KG1 (cell line): ENCODE measurements at regions not wholly inside any gene's neighbourhood (a gene's known extent, or its start where the extent isn't known, plus 50 kb on each side); places are given as distances from the start of the nearest gene placed in this dataset.

ENCODE experiments used
- DNase-seq: peaks from one replicate; lab custom pipeline; 2025; lab: John Stamatoyannopoulos, UW

DNA sequence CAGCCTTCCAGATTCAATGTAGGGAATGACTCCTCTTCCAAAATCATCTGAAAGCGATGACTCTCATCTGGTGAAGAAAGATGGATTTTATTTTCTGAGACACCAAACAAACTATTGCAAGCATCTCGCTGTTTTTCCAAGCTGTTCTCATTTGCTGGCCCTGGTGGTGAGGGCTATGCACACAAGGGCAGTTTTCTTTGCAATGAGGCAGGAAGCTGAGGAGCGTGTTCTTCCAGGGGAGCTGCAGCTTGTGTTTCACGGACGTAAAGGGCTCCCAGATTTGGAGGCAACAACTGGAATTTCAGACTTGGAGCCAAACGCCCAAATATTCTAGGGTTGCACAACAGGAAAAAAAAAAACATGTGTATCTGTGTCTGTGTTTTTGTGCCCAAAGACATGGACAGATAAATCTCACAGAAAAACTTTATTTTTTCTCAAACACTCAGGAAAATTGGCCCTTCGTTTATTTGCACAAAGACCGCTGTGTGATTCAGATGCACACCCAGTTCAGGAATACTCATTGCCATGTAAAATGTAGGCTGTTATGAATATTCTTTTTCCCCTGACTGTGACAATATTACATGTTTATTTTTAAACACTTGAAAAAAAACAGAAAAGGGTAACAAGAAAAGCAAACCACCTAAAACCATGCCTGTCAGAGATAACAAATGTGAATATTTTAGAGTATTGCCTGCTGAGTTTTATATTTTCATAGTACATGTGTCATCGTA lies 151.3 kb downstream of the GAS1 start:
- DNase-seq = no peak

DNA sequence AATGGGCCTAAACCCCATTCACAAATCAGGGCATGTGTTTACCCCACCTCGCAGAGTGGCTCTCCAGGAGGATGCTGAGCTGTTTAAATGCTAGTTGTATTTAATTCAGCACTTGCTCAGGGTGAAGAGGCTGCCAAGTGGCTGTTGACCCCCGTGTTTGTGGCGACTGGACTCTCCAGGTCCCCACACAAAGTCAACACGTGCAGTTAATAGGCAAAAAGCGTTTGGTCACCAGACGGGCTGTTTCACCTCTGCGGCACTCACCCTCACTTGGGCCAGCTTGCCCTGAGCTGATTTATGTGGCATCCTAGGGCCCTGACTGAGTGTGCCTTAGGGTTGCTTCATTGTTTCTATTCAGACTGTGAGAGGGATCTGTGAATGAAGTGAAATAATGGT lies 152.3 kb downstream of the GAS1 start:
- DNase-seq = no peak

DNA sequence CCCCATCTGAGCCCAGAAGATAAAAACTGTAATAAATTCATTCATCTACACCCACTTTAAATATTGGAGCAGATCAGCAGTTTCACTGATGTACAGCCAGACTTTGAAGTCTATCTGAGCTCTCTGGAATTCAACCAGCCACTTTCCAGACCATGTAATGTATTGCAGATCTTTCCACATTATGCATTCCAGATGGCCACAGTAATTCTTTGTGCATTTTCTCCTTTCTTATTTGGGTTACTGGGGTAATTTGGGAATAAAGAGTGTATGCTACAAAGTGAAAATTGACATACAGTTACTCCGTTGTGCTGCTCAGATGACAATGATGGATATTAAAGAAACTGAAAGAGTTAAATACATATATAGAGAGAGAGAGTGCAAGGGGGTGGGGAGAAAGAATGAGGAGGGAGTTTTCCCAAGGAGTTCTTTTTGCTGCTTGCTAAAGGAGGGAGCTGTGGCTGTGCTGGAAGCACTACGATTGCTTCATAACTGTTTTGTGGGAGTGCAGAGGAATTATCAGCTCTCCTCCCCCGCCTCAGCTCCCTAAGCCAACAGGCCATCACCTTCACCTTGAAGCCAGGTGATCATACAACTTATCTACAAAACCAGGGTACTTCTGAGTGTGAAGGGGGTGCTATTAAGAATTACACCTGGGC lies 152.8 kb downstream of the GAS1 start:
- DNase-seq = no peak

DNA sequence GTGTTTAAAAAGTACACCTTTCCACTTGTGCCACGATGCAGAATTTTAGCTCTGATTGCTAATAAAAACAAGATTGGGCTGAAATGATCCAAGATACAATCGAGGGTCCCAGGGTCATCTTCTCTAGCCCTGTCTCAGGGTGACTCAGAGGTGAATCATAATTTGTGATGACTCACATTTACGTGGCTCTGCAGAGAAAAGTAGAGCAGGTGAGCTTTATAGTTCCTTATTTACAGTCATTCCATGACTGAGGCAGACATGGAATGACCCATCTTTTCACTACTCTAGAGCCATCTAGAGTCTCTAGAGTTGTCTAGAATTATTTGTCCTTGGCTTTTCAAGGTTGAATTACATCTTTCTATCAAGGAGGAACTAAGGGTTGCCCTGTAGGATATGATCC lies 155.2 kb downstream of the GAS1 start:
- DNase-seq = no peak

DNA sequence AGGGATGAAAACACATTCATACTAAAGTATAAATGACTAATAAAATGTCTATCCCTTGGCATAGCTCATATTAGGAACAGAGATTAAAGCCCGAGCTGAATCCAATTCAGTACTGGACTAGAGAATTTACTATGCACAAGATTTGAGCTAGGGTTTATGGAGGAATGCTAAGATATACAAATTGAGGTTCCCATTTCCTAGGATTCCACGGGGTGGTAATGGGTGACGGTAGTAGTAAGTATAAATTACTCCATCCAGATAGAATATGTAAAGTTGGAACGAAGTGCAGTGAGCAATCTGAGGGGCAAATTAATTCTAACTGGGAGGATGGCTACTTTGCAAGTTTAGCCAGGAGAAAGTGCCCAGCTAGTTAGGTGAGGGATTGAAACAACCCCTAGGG lies 156.5 kb downstream of the GAS1 start:
- DNase-seq = no peak

DNA sequence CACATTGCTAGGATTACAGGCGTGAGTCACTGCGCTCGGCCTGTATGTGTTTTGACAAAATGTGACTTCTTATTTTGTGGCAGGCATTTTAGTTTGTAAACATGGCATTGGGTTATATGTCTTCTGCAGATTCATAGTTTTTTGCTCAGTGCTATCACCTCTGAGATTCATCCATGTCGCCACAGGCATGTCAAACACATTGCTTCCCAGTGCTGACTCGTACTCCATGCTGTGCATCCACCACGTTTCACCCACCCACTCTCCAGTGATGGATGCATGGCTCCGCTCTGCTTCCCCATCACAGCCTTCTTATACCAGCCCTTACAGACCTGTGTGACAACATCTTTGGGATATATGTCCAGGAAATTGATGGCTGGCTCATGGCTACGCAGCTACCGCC lies 158.8 kb downstream of the GAS1 start:
- no peak for DNase-seq

GRCh38 chr9:86783884-86784283 lies 163.4 kb downstream of the GAS1 start:
- no peak for DNase-seq

DNA sequence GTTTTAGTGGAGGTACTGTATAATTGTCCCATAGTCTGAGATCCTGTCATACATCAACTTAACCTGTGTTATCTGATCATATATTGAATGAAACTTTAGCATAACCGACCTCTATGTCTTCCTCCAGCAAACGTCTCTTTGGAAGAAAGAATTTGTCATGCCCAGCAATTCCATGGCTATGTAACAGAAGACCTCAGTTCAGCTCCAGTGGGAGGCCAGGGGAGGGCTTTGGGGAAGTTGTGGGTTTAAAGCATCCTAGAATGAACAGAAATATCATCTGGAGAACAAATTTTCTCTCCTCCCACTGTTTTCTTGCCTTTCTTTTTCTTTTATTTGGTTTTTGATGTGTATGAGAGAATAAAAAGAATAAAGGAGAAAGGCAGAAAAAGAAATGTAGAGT lies 164.5 kb downstream of the GAS1 start:
- DNase-seq = no peak

GRCh38 chr9:86778761-86779160 lies 168.5 kb downstream of the GAS1 start:
- DNase-seq = no peak

- no peak for DNase-seq
Observed at GRCh38 chr9:86775718-86776117, 171.6 kb downstream of the GAS1 start.

GRCh38 chr9:86774116-86774515 lies 173.2 kb downstream of the GAS1 start:
- no peak for DNase-seq

GRCh38 chr9:86773422-86773945 lies 173.8 kb downstream of the GAS1 start:
- no peak for DNase-seq

DNA sequence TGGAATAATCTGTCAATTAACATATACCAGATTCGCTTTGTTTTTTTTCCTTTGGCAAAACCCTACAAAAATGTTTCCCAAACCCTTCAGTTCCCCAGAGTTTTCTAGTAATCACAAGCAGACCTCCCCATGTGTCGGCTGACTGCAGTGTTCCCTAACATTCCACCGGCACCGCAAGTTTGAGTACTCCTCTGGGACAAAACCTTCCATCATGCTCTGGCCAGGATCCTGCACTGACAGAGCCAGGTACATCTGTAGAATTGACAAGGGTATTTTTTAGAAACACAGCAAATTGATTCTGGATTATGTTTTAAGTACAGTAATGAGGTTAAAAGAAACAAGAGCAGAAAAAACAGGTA lies 174.7 kb downstream of the GAS1 start:
- DNase-seq = no peak

GRCh38 chr9:86771941-86772634 lies 175.2 kb downstream of the GAS1 start:
- DNase-seq = no peak

DNA sequence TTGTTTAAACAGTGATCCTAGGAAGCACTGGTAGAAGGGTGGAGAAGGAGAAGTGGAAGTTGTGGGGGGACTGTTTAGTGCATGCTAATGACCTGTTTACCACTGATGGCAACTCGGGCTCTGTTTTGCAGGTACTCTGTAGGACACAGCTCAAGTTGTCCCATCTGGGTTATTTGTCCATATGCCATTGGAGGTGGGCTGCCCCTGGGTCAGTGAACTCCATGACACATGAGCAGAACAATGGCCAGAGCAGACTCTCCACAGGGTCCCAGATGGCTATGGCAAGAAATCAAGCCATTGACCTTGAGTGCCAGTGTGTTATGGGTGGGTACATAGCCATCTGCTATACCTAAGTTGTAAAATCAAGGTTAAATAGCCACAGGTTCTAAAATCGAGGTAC lies 175.9 kb downstream of the GAS1 start:
- no peak for DNase-seq

- DNase-seq = no peak
Observed at GRCh38 chr9:86768709-86769108, 178.6 kb downstream of the GAS1 start.

DNA sequence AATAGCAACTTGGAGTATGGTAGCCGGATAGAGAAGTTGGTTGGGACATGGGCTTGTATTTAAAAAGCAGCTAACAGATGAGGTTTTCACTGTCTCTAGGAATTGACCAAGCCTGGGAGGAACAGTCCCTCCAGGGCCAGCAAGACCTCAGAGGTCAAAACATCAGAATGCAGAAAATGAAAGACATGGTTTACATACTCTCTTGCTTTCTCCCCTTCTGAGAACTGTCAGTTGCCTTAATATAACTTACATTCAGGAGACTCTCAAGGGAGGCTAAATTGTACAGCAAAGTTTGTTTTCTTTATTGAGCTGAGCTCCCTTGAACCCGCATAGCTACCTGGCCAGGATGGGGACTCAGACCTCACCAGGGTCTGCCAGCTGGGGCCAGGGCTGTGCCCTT lies 179.3 kb downstream of the GAS1 start:
- no peak for DNase-seq

- no peak for DNase-seq
Observed at GRCh38 chr9:86767373-86767772, 179.9 kb downstream of the GAS1 start.

DNA sequence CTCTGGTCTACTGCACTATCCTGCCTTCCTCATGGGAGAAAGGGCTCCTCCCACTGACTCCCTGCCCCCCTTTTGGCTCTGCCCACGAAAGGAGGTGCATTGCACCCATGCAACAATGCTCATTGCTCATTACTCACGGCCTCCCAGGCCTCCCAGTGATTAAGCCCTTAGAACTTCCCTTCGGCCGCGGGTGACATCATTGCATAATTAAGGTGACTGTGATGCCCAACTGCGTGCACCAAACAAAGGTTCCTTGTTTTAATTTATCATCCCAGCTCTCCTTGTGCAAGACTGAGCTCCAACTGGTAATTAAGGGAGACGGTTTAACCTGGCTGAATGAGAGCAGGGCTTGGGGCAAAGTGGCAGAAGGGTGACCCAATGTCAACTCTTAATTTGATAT lies 180.4 kb downstream of the GAS1 start:
- no peak for DNase-seq

DNA sequence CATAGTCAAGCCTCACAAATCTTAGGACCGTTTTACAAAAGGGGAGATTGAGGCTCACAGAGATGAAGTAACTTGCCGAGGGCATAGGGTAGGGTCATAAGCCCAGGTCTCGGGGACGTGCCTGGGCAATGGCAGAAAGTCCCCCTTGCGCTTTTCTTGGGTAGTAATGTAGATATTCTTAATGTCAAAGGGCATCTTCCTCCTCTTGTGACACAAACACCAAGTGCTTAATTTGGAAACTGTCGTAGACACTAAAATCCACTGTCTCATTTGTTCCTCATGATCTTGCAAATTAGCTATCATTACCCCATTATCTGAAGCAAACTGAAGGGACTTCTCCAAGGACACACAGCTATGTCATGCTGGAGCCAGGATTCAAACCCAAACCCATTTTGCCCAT lies 180.8 kb downstream of the GAS1 start:
- DNase-seq = no peak

DNA sequence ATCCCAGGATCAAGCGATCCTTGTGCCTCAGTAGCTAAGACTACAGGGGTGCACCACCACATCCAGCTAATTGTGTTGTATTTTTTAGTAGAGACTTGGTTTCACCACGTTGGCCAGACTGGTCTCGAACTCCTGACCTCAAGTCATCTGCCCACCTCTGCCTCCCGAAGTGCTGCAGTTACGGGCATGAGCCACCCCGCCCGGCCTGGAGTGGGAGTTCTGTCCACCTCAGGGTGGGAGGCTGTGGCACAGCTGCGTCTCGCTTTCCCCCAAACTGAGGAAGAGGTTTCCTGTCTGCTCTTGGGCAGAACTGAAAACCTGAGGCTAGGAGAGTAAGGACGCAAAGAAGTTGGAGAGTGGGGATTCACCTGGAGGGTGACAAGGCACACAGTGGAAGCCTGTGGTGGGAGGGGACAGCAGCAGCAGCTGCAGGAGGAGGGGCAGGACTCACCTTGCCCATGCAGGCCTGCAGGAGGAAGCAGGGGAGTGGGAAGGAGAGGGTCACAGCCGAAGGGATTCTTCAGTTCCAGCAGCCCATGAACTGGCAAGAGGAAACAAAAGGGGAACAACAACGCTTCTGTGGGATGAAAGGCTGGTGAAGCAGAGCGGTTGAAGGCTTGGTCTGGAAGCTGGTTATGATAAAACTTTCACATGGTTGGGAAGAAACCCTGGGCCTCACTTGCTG lies 181.4 kb downstream of the GAS1 start:
- DNase-seq = no peak

DNA sequence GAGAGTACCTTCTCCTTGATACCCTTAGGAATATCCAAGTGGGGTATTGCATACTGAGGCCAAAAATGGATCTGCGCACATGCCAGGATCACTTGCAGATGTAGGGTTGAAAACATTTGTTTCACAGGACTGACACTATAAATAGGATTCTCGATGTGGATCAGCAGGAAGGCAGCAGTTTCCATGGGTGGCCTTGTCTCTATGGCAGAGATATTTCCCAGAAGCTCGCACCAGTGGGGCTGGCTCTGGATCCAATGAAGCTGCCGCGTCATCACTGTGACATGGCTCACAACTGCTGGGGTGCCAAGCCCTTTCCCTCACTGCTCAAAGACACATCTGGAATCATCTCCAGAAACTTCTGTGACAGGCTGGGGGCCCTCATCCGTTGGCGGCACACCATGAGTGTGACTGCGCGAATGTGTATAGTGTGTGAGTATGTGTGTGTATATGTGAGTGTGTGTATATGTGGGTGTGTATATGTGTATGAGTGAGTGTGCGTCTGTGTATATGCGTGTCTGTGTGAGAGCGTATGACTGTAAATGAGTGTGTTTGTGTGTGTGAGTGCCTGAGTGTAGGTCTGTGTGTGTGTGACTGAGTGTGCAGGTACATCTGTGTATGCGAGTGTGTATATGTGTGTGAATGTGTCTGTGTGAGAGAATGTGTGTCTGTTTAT lies 182.5 kb downstream of the GAS1 start:
- no peak for DNase-seq
